H1 (cell line): ENCODE measurements at regions not wholly inside any gene's neighbourhood (a gene's known extent, or its start where the extent isn't known, plus 50 kb on each side); places are given as distances from the start of the nearest gene placed in this dataset.

Experiments
- CTCF ChIA-PET: fragments of 300-600 bp; sonication (Branson Sonifier 250); formaldehyde crosslinking; loops from one replicate; lab custom pipeline; 2021; ENCODE audit not compliant: partially characterized antibody; lab: Charles Lee
- POLR2A ChIA-PET: fragments of 300-600 bp; sonication (Branson Sonifier 250); formaldehyde crosslinking; loops from one replicate; lab custom pipeline; 2021; ENCODE audit warnings: inconsistent platforms; ENCODE audit not compliant: partially characterized antibody; lab: Charles Lee
- DNase-seq, 2 experiments: peaks; one replicate each; pipeline versions ENCODE4 v3.0.0 to v3.0.0-alpha.2; 2010 to 2022; ENCODE audit warnings: low spot score in 2 of 2, low read depth in 1 of 2, mixed read lengths in 1 of 2
- FAIRE-seq: peaks from 2 replicates; lab custom pipeline; 2011; peaks lifted over from hg19 to GRCh38; lab: Jason Lieb, UNC
- H2AFZ ChIP-seq: 2 replicates; pipeline ENCODE4 v1.8.1; 2012; ENCODE audit warnings: low read length, inconsistent platforms
- H2AK5ac ChIP-seq: 2 replicates; pipeline ENCODE4 v1.6.1; 2013; ENCODE audit warnings: low read depth, low read length
- H2BK120ac ChIP-seq: replicated peaks from 2 replicates; pipeline ENCODE3; 2013; ENCODE audit warnings: low read depth, low read length, inconsistent platforms
- H2BK12ac ChIP-seq: 2 replicates; pipeline ENCODE4 v1.6.1; 2013; ENCODE audit warnings: low read depth, low read length
- H2BK15ac ChIP-seq: 2 replicates; pipeline ENCODE4 v1.6.1; 2013; ENCODE audit warnings: low read length
- H2BK20ac ChIP-seq: 2 replicates; pipeline ENCODE4 v1.6.1; 2013; ENCODE audit warnings: low read length
- H2BK5ac ChIP-seq: 2 replicates; pipeline ENCODE4 v1.6.1; 2013; ENCODE audit warnings: low read depth, low read length
- H3K14ac ChIP-seq: 2 replicates; pipeline ENCODE4 v1.6.1; 2013; ENCODE audit warnings: inconsistent platforms; ENCODE audit not compliant: insufficient read length
- H3K18ac ChIP-seq: 2 replicates; pipeline ENCODE4 v1.6.1; 2013; ENCODE audit warnings: low read length; ENCODE audit errors: extremely low read depth
- H3K23ac ChIP-seq: 2 replicates; pipeline ENCODE4 v1.6.1; 2013; ENCODE audit warnings: inconsistent platforms; ENCODE audit not compliant: insufficient read length
- H3K23me2 ChIP-seq: 2 replicates; pipeline ENCODE4 v1.6.1; 2013; ENCODE audit warnings: low read depth, low read length
- H3K27ac ChIP-seq: 2 replicates; pipeline ENCODE4 v1.6.1; 2011; ENCODE audit warnings: low read depth, low read length, inconsistent platforms
- H3K27me3 ChIP-seq, 4 experiments: replicated peaks in 1 of 4; 1 replicate in 1 of 4; 2 replicates in 3 of 4; pipeline versions ENCODE4 v1.6.1 to v1.8.1; 2011 to 2013; ENCODE audit warnings: low read length in 3 of 4, mild to moderate bottlenecking in 3 of 4, inconsistent platforms in 2 of 4, mixed read lengths in 2 of 4, moderate library complexity in 1 of 4; ENCODE audit not compliant: control insufficient read depth in 3 of 4, insufficient read depth in 3 of 4; ENCODE audit errors: extremely low read depth in 1 of 4
- H3K36me3 ChIP-seq, 4 experiments: 2 replicates each; pipeline versions ENCODE4 v1.6.1 to v1.8.1; 2011 to 2013; ENCODE audit warnings: mild to moderate bottlenecking in 4 of 4, low read length in 3 of 4, moderate library complexity in 2 of 4, control low read depth in 1 of 4, inconsistent platforms in 1 of 4; ENCODE audit not compliant: insufficient read depth in 4 of 4, control insufficient read depth in 2 of 4
- H3K4ac ChIP-seq: replicated peaks from 2 replicates; pipeline ENCODE3; 2013; ENCODE audit warnings: low read length, low read depth, mixed read lengths, inconsistent platforms; ENCODE audit not compliant: insufficient read length
- H3K4me1 ChIP-seq, 4 experiments: replicated peaks in 1 of 4; 1 replicate in 1 of 4; 2 replicates in 3 of 4; pipeline versions ENCODE4 v1.6.1 to v1.8.1; 2011 to 2013; ENCODE audit warnings: low read length in 3 of 4, inconsistent platforms in 2 of 4, mixed read lengths in 1 of 4; ENCODE audit not compliant: insufficient read depth in 4 of 4, control insufficient read depth in 3 of 4
- H3K4me2 ChIP-seq, 2 experiments: 2 replicates each; pipeline versions ENCODE4 v1.6.1 to v1.8.1; 2011 to 2013; ENCODE audit warnings: low read depth in 2 of 2, low read length in 2 of 2, control low read depth in 1 of 2, inconsistent platforms in 1 of 2, mild to moderate bottlenecking in 1 of 2; ENCODE audit not compliant: insufficient read depth in 1 of 2
- H3K4me3 ChIP-seq, 4 experiments: fragments of 200-600, 300-600 bp in 1 of 4; sonication (generic), shearing (Covaris generic), sonication (Bioruptor Twin) in 1 of 4; 2 replicates each; pipeline versions ENCODE4 v1.5.1 to v1.8.1; 2011 to 2016; ENCODE audit warnings: low read length in 4 of 4, low read depth in 3 of 4, control low read depth in 2 of 4, inconsistent platforms in 2 of 4, mild to moderate bottlenecking in 2 of 4, mixed read lengths in 1 of 4, moderate library complexity in 1 of 4; ENCODE audit not compliant: insufficient read depth in 2 of 4; ENCODE audit errors: extremely low read depth in 1 of 4
- H3K56ac ChIP-seq: replicated peaks from 2 replicates; pipeline ENCODE3; 2013; ENCODE audit warnings: low read depth, mild to moderate bottlenecking, mixed read lengths, low read length, inconsistent platforms; ENCODE audit not compliant: insufficient read length
- H3K79me1 ChIP-seq: 2 replicates; pipeline ENCODE4 v1.6.1; 2013; ENCODE audit warnings: low read depth, low read length, control low read depth
- H3K79me2 ChIP-seq, 2 experiments: 2 replicates each; pipeline versions ENCODE4 v1.6.1 to v1.8.1; 2012 to 2013; ENCODE audit warnings: low read length in 2 of 2, mild to moderate bottlenecking in 2 of 2, inconsistent platforms in 1 of 2; ENCODE audit not compliant: insufficient read depth in 2 of 2, control insufficient read depth in 1 of 2
- H3K9ac ChIP-seq, 4 experiments: replicated peaks in 1 of 4; 1 replicate in 1 of 4; 2 replicates in 3 of 4; pipeline versions ENCODE4 v1.6.1 to v1.8.1; 2011 to 2013; ENCODE audit warnings: low read depth in 3 of 4, low read length in 3 of 4, control low read depth in 2 of 4, mild to moderate bottlenecking in 2 of 4, moderate library complexity in 2 of 4, inconsistent platforms in 1 of 4; ENCODE audit errors: extremely low read depth in 1 of 4
- H3K9me3 ChIP-seq, 2 experiments: 2 replicates each; pipeline versions ENCODE4 v1.6.1 to v1.8.1; 2012 to 2013; ENCODE audit warnings: mild to moderate bottlenecking in 2 of 2, moderate library complexity in 2 of 2, control low read depth in 1 of 2, inconsistent platforms in 1 of 2, low read depth in 1 of 2, low read length in 1 of 2, mixed read lengths in 1 of 2; ENCODE audit not compliant: insufficient read depth in 2 of 2
- H4K20me1 ChIP-seq, 2 experiments: replicated peaks in 1 of 2; 2 replicates each; pipeline versions ENCODE3 to v1.8.1; 2011 to 2013; ENCODE audit warnings: inconsistent platforms in 2 of 2, low read length in 2 of 2, mild to moderate bottlenecking in 1 of 2; ENCODE audit not compliant: insufficient read depth in 2 of 2, control insufficient read depth in 1 of 2
- H4K5ac ChIP-seq: 2 replicates; pipeline ENCODE4 v1.6.1; 2013; ENCODE audit warnings: low read length, low read depth, mixed read lengths, inconsistent platforms; ENCODE audit not compliant: insufficient read length
- H4K8ac ChIP-seq: 2 replicates; pipeline ENCODE4 v1.8.0; 2013; ENCODE audit warnings: mild to moderate bottlenecking, moderate library complexity, low read length, inconsistent platforms; ENCODE audit not compliant: insufficient read depth; ENCODE audit errors: extremely low read depth
- H4K91ac ChIP-seq: replicated peaks from 2 replicates; pipeline ENCODE3; 2013; ENCODE audit warnings: low read length, mixed read lengths, inconsistent platforms; ENCODE audit not compliant: insufficient read length
- CBX5 ChIP-seq: fragments of 300-800, 300-1000 bp; sonication (generic); IDR thresholded peaks from 2 replicates; pipeline ENCODE4 v1.7.1; 2016; ENCODE audit warnings: antibody characterized with exemption, low read length, low read depth
- CTCF ChIP-seq, 3 experiments: IDR thresholded peaks; 1 replicate in 2 of 3; 2 replicates in 1 of 3; pipeline versions ENCODE4 v1.5.1 to v1.6.1; 2011; ENCODE audit warnings: low read length in 3 of 3, mild to moderate bottlenecking in 3 of 3, inconsistent platforms in 2 of 3, low read depth in 1 of 3, moderate library complexity in 1 of 3; ENCODE audit not compliant: insufficient read depth in 1 of 3; ENCODE audit errors: control extremely low read depth in 1 of 3
- KDM1A ChIP-seq: fragments of 200-600, 300-600 bp; sonication (generic); IDR thresholded peaks from 2 replicates; pipeline ENCODE4 v1.7.1; 2016; ENCODE audit warnings: mild to moderate bottlenecking, low read length, borderline replicate concordance
- NRF1 ChIP-seq: IDR thresholded peaks from 2 replicates; pipeline ENCODE4 v1.6.1; 2011; ENCODE audit warnings: mild to moderate bottlenecking, low read depth, low read length, improper control_type of control experiment
- RAD21 ChIP-seq, 2 experiments: IDR thresholded peaks in 1 of 2; conservative IDR thresholded peaks in 1 of 2; 2 replicates each; pipeline ENCODE4 v1.6.1; 2011; ENCODE audit warnings: low read depth in 2 of 2, low read length in 2 of 2, improper control_type of control experiment in 1 of 2, inconsistent platforms in 1 of 2, mild to moderate bottlenecking in 1 of 2, moderate library complexity in 1 of 2
- SIN3A ChIP-seq, 2 experiments: IDR thresholded peaks in 1 of 2; conservative IDR thresholded peaks in 1 of 2; 2 replicates each; pipeline ENCODE4 v1.6.1; 2011 to 2012; ENCODE audit warnings: low read length in 2 of 2, improper control_type of control experiment in 1 of 2, low read depth in 1 of 2, mild to moderate bottlenecking in 1 of 2
- SUZ12 ChIP-seq: fragments of 200-600 bp; sonication (generic); IDR thresholded peaks from 2 replicates; pipeline ENCODE4 v1.6.1; 2012; ENCODE audit warnings: mild to moderate bottlenecking, inconsistent platforms, low read length, moderate library complexity, mixed read lengths
- YY1 ChIP-seq: IDR thresholded peaks from 2 replicates; pipeline ENCODE4 v1.6.1; 2011; ENCODE audit warnings: low read depth, mild to moderate bottlenecking, low read length
- WGBS, 2 experiments: shearing (Covaris generic) in 1 of 2; methylation state at CpG; one replicate each; pipeline versions ENCODE4 v1.1.6 to v1.1.7; 2013 to 2015; ENCODE audit warnings: low lambda C conversion rate in 2 of 2, mixed read lengths in 2 of 2, inconsistent platforms in 1 of 2, low coverage in 1 of 2, missing lambda C conversion rate in 1 of 2; ENCODE audit not compliant: insufficient replicate concordance in 2 of 2, insufficient coverage in 1 of 2, insufficient read length in 1 of 2; ENCODE audit errors: extremely low coverage in 1 of 2, missing lambda C conversion rate in 1 of 2; 5-methylcytosine and 5-hydroxymethylcytosine counted together

DNA sequence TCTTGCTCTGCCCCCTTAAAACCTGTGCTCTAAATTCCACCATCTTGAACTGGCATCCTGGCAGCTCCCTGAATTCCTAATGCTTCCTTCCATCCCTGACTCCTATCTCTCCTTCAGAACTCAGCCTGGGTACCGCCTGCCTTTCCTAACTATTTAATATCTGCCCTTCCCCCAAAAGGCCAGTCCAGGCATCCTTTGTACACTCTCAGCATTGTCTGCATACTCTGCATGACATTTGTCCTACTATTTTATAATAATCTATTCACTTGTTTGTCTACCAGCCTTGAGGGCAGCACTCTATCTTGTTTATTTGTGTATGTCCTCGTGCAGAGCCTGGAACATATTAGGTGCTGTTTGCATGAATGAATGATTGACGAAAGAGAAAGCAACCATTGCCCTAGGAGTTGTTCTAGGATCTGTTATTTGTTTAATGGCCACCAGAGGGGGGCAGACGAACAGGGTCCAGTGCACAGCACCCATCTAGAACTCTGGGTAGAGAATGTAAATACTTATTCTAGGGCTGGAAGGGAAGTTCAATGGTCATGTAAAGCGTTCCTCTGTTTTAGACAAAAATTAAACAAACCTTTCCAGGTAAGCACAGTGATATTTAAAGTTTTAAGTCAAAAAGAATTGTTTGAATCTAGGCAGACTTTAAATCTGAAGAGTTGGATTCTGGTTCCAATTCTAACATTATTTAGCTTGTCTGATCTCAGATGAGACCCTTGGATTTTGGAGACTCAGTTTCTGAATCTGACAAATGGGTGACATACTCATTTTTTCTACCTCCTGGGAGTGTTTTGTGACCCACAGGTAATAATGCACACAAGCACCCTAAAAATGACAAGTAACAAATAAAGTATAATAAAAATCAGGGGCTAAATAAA, 125.8 kb upstream of the GALNT15 start:
- H3K4me1 ChIP-seq = no peaks in the 10 kb centered on the region
- H3K14ac ChIP-seq = no peak overlapping the region
- H2BK20ac ChIP-seq = no peak overlapping the region
- H2BK15ac ChIP-seq = no peak overlapping the region
- H3K9me3 ChIP-seq = no peaks in the 10 kb centered on the region
- no peaks in the 10 kb centered on the region for H3K79me2 ChIP-seq
- no peak overlapping the region for H3K27ac ChIP-seq
- ChIA-PET CTCF (interaction anchor here (0.6 to 8.4 kb wide), 45 partner anchors 8 to 492 kb away, joined by 3 to 50 read pairs (median 5); partner anchors contain the start of gene GALNT15), POLR2A (no interaction called here)
- no peak overlapping the region for H4K91ac ChIP-seq
- H4K5ac ChIP-seq = no peak overlapping the region
- H3K56ac ChIP-seq = no peak overlapping the region
- H3K79me1 ChIP-seq = no peaks in the 10 kb centered on the region
- FAIRE-seq (peak; percentile 87), DNase-seq (peak in 1 of 2 experiments; percentile 2)
- WGBS, 2 experiments = 40% methylated on average over 5 of the region's 5 CpGs; no CpG with 5 or more reads in 1 of the 2 experiments
- no peak overlapping the region for H2BK5ac ChIP-seq
- no peak overlapping the region for H4K8ac ChIP-seq
- no peak overlapping the region for H2AK5ac ChIP-seq
- no peaks in the 10 kb centered on the region for H3K23me2 ChIP-seq
- no peak overlapping the region for H3K4me3 ChIP-seq
- H3K18ac ChIP-seq = no peak overlapping the region
- H3K4me2 ChIP-seq = no peak overlapping the region
- no peaks in the 10 kb centered on the region for H3K27me3 ChIP-seq
- TF ChIP-seq SUZ12 = no peak
- TF ChIP-seq YY1 = 0 out of 2 replicates have a peak, but pooled peaks have one; percentile 31
- peak; percentile 27 to 83 (median 74) for TF ChIP-seq CTCF (IDR thresholded peaks at IDR 0.05; ENCODE audit: control extremely low read depth in 1 of 3, insufficient read depth in 1 of 3, low read depth in 1 of 3, low read length in 3 of 3)
- no peak for TF ChIP-seq CBX5
- peak; percentile 91 to 96 for TF ChIP-seq RAD21 (IDR thresholded peaks at IDR 0.05 in 1 of 2, conservative IDR thresholded peaks at IDR 0.05 in 1 of 2; ENCODE audit: low read depth in 2 of 2, low read length in 2 of 2)
- TF ChIP-seq KDM1A = peak; percentile 45; the same call in 1 of the 2 replicates
- no peak for TF ChIP-seq SIN3A (conservative IDR thresholded peaks at IDR 0.05 in 1 of 2, IDR thresholded peaks at IDR 0.05 in 1 of 2; ENCODE audit: low read depth in 1 of 2, low read length in 2 of 2)
- TF ChIP-seq NRF1 = no peak
- no peaks in the 10 kb centered on the region for H4K20me1 ChIP-seq
- H3K4ac ChIP-seq = no peak overlapping the region
- H2BK12ac ChIP-seq = no peak overlapping the region
- no peaks in the 10 kb centered on the region for H3K36me3 ChIP-seq
- H2BK120ac ChIP-seq = no peak overlapping the region
- H3K9ac ChIP-seq = no peak overlapping the region
- no peak overlapping the region for H2AFZ ChIP-seq
- no peak overlapping the region for H3K23ac ChIP-seq
